Mesendoderm (in vitro differentiated cells): ENCODE measurements at regions not wholly inside any gene's neighbourhood (a gene's known extent, or its start where the extent isn't known, plus 50 kb on each side); places are given as distances from the start of the nearest gene placed in this dataset.

Experiments used
- DNase-seq: peaks from one replicate; pipeline ENCODE4 v3.0.0; 2013
- H2AK5ac ChIP-seq: 2 replicates; pipeline ENCODE4 v1.6.1; 2013; ENCODE audit warnings: low read length, inconsistent platforms
- H2BK120ac ChIP-seq: 2 replicates; pipeline ENCODE4 v1.6.1; 2013; ENCODE audit warnings: low read depth, mild to moderate bottlenecking, low read length, moderate library complexity, mixed read lengths
- H2BK15ac ChIP-seq: replicated peaks from 2 replicates; pipeline ENCODE4 v1.6.1; 2013; ENCODE audit warnings: low read depth, mild to moderate bottlenecking, moderate library complexity
- H2BK5ac ChIP-seq: 2 replicates; pipeline ENCODE4 v1.6.1; 2013; ENCODE audit warnings: low read length, inconsistent platforms
- H3K18ac ChIP-seq: 2 replicates; pipeline ENCODE4 v1.6.1; 2013; ENCODE audit warnings: mild to moderate bottlenecking, low read length, mixed read lengths
- H3K23ac ChIP-seq: one replicate; pipeline ENCODE4 v1.6.1; 2013; ENCODE audit warnings: low read length
- H3K27ac ChIP-seq: 2 replicates; pipeline ENCODE4 v1.5.1; 2013; ENCODE audit warnings: low read depth, mild to moderate bottlenecking, inconsistent platforms, low read length, moderate library complexity
- H3K27me3 ChIP-seq: 2 replicates; pipeline ENCODE4 v1.6.1; 2013; ENCODE audit warnings: low read length, control low read depth, mild to moderate bottlenecking, inconsistent platforms; ENCODE audit not compliant: insufficient read depth, poor library complexity
- H3K36me3 ChIP-seq: 2 replicates; pipeline ENCODE4 v1.6.1; 2013; ENCODE audit warnings: low read length, inconsistent platforms; ENCODE audit not compliant: control insufficient read depth, insufficient read depth
- H3K4ac ChIP-seq: one replicate; pipeline ENCODE4 v1.6.1; 2013; ENCODE audit warnings: low read depth, mild to moderate bottlenecking, low read length, moderate library complexity
- H3K4me1 ChIP-seq: 2 replicates; pipeline ENCODE4 v1.6.1; 2013; ENCODE audit warnings: low read depth, low read length, inconsistent platforms; ENCODE audit not compliant: control insufficient read depth
- H3K4me2 ChIP-seq: 2 replicates; pipeline ENCODE4 v1.6.1; 2013; ENCODE audit warnings: low read length
- H3K4me3 ChIP-seq: 2 replicates; pipeline ENCODE4 v1.5.1; 2013; ENCODE audit warnings: mild to moderate bottlenecking, low read length
- H3K56ac ChIP-seq: one replicate; pipeline ENCODE4 v1.6.1; 2013; ENCODE audit warnings: low read length
- H3K79me1 ChIP-seq: 2 replicates; pipeline ENCODE4 v1.6.1; 2013; ENCODE audit warnings: low read length, inconsistent platforms
- H3K79me2 ChIP-seq: 2 replicates; pipeline ENCODE4 v1.6.1; 2013; ENCODE audit warnings: mild to moderate bottlenecking, low read length; ENCODE audit not compliant: control insufficient read depth, insufficient read depth
- H3K9ac ChIP-seq: 2 replicates; pipeline ENCODE4 v1.6.1; 2013; ENCODE audit warnings: low read length, inconsistent platforms
- H4K5ac ChIP-seq: one replicate; pipeline ENCODE4 v1.6.1; 2013; ENCODE audit warnings: low read length
- H4K8ac ChIP-seq: one replicate; pipeline ENCODE4 v1.6.1; 2013; ENCODE audit warnings: low read depth, mild to moderate bottlenecking, control low read depth, low read length, moderate library complexity
- WGBS: extraction: QIAGEN DNeasy Blood & Tissue Kit; methylation state at CpG from one replicate; pipeline ENCODE4 v1.1.7; 2013; ENCODE audit warnings: low lambda C conversion rate, missing lambda C conversion rate; ENCODE audit not compliant: insufficient coverage; ENCODE audit errors: extremely low coverage; 5-methylcytosine and 5-hydroxymethylcytosine counted together

DNA sequence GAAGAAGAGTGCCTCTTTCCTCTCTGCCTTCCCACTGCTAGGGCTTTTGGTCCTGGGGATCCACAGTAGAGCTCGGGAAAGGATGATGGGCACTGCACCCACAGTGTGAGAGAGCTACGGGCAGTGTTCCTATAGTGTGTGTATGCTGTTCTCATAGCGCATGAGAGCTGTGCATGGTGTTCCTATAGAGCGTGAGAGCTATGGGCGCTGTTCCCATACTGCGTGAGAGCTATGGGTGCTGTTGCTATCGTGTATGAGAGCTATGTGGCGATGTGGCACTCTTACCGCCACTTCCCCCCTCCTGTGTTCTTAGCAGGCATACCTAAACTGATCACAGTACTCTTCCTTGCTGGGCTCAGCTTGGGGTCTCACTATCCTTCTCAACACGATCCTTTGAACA is 213.5 kb downstream of the EDEM1 start:
- H2AK5ac ChIP-seq = no peak overlapping the region
- no peak overlapping the region for H3K23ac ChIP-seq
- no peaks in the 10 kb centered on the region for H3K79me2 ChIP-seq
- H2BK5ac ChIP-seq = no peak overlapping the region
- H2BK15ac ChIP-seq = no peak overlapping the region
- no peak overlapping the region for H3K9ac ChIP-seq
- H4K5ac ChIP-seq = no peak overlapping the region
- no peak overlapping the region for H3K4me2 ChIP-seq
- DNase-seq = no peak
- no peak overlapping the region for H3K18ac ChIP-seq
- no peaks in the 10 kb centered on the region for H3K36me3 ChIP-seq
- no peaks in the 10 kb centered on the region for H3K79me1 ChIP-seq
- H4K8ac ChIP-seq = no peak overlapping the region
- no peak overlapping the region for H3K27ac ChIP-seq
- no peaks in the 10 kb centered on the region for H3K4me1 ChIP-seq
- no CpG with 5 or more reads among the region's 10 CpGs for WGBS
- no peak overlapping the region for H3K56ac ChIP-seq
- no peak overlapping the region for H3K4ac ChIP-seq
- H2BK120ac ChIP-seq = no peak overlapping the region
- H3K4me3 ChIP-seq = no peak overlapping the region
- no peaks in the 10 kb centered on the region for H3K27me3 ChIP-seq

DNA sequence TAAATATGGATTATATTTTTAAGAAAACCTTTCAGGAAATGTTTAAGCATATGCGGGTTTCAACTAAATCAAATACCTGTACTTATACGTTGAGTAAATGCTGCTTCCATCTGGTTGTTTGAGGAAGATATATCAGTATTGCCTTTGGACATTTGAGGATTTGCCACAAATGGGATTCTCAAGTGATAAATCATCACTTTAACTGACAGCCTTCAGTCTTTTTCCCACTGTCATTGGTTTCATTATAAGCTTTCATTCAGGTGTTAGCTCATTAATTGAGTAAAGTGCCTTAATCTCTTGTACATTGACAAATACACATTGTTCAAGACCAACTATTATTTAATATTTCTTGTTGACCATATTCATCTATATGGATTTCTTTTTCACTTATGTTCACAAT is 217.2 kb downstream of the EDEM1 start:
- no peak overlapping the region for H3K9ac ChIP-seq
- H3K4me3 ChIP-seq = no peak overlapping the region
- H3K23ac ChIP-seq = no peak overlapping the region
- H3K4me1 ChIP-seq = no peaks in the 10 kb centered on the region
- no peak overlapping the region for H3K56ac ChIP-seq
- H2AK5ac ChIP-seq = no peak overlapping the region
- no CpG with 5 or more reads among the region's 2 CpGs for WGBS
- H2BK5ac ChIP-seq = no peak overlapping the region
- no peak overlapping the region for H4K8ac ChIP-seq
- no peak overlapping the region for H3K4ac ChIP-seq
- H2BK120ac ChIP-seq = no peak overlapping the region
- no peaks in the 10 kb centered on the region for H3K36me3 ChIP-seq
- H3K79me2 ChIP-seq = no peaks in the 10 kb centered on the region
- H3K27me3 ChIP-seq = no peaks in the 10 kb centered on the region
- H3K4me2 ChIP-seq = no peak overlapping the region
- no peak overlapping the region for H4K5ac ChIP-seq
- H2BK15ac ChIP-seq = no peak overlapping the region
- DNase-seq = no peak
- H3K27ac ChIP-seq = no peak overlapping the region
- no peaks in the 10 kb centered on the region for H3K79me1 ChIP-seq
- no peak overlapping the region for H3K18ac ChIP-seq

DNA sequence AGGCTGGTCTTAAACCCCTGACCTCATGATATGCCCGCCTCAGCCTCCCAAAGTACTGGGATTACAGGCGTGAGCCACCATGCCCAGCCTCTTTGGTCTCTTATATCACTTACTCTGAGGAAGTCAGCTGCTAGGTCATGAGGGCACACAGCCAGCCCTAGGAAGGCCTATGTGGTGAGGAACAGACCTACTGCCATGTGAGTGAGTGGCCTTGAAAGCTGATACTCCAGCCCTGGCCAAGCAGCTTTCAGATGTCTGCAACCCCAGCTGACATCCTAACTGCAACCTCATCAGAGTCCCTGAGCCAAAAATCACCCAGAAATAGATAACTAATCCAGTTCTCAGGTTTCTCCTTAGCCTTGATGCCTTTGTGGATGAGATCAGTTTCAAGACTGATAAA is 224.3 kb downstream of the EDEM1 start:
- no peak overlapping the region for H3K4me3 ChIP-seq
- H4K8ac ChIP-seq = no peak overlapping the region
- no peak overlapping the region for H2BK15ac ChIP-seq
- DNase-seq = no peak
- H3K56ac ChIP-seq = no peak overlapping the region
- no peak overlapping the region for H3K23ac ChIP-seq
- no peak overlapping the region for H3K18ac ChIP-seq
- no CpG with 5 or more reads among the region's 2 CpGs for WGBS
- no peaks in the 10 kb centered on the region for H3K36me3 ChIP-seq
- no peaks in the 10 kb centered on the region for H3K79me1 ChIP-seq
- H2BK5ac ChIP-seq = no peak overlapping the region
- no peaks in the 10 kb centered on the region for H3K4me1 ChIP-seq
- H4K5ac ChIP-seq = no peak overlapping the region
- no peak overlapping the region for H3K27ac ChIP-seq
- H3K79me2 ChIP-seq = no peaks in the 10 kb centered on the region
- no peak overlapping the region for H2AK5ac ChIP-seq
- no peak overlapping the region for H2BK120ac ChIP-seq
- no peaks in the 10 kb centered on the region for H3K27me3 ChIP-seq
- no peak overlapping the region for H3K4me2 ChIP-seq
- no peak overlapping the region for H3K9ac ChIP-seq
- H3K4ac ChIP-seq = no peak overlapping the region

DNA sequence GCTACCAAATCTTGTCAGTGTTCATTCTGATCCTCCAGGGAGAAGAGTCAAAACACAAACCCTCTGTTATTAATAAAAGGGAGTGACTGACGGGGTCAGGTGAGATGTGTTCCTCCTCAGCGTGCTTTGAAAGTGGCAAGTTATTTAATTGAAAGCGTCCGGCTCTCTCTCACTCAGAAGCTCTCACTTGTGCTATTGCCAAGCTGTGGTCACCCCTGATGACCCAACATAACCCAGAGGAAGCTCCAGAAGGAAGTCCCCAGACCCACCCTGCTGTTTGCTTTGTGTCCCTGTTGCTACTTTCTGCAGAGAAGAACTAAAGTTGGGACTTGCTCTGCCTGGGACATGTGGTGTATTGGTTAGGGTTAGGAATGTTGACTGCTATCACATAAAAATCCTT is 235.6 kb downstream of the EDEM1 start:
- H2BK5ac ChIP-seq = no peak overlapping the region
- H3K23ac ChIP-seq = no peak overlapping the region
- H3K9ac ChIP-seq = no peak overlapping the region

DNA sequence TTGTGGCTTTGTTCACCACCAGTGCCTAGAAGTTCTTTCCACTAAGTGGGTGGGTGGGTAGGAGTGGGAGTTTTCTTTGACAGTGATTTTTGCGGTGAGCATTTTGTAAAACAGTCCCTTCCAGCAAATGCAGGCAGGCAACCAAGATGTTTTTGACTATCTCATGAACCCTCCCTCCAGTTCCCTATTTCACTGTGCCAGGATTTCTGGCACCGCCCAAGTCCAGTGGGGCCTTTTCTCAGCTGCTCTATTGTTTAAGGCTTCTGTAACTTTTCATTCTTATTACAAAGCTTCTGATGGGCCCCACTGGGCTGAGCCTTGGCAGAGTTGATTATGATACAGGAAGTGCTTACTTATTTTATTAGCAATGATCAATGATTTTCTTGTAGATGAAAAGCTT is 236.0 kb downstream of the EDEM1 start:
- Histone ChIP-seq H3K4me2 (no peak overlapping the region), H4K8ac (no peak overlapping the region), H3K36me3 (no peaks in the 10 kb centered on the region), H3K56ac (no peak overlapping the region), H3K4me1 (no peaks in the 10 kb centered on the region), H3K79me2 (no peaks in the 10 kb centered on the region), H3K4me3 (no peak overlapping the region), H3K18ac (no peak overlapping the region), H2AK5ac (no peak overlapping the region), H3K27me3 (no peaks in the 10 kb centered on the region), H2BK120ac (no peak overlapping the region), H2BK15ac (no peak overlapping the region), H2BK5ac (no peak overlapping the region), H3K79me1 (no peaks in the 10 kb centered on the region), H3K9ac (no peak overlapping the region), H3K27ac (no peak overlapping the region), H3K4ac (no peak overlapping the region), H3K23ac (no peak overlapping the region), H4K5ac (no peak overlapping the region)
- WGBS = no CpG with 5 or more reads among the region's 2 CpGs
- DNase-seq = no peak

More for the DNA sequence above, 235.6 kb downstream of the EDEM1 start:
- Histone ChIP-seq H3K4me3 (no peak overlapping the region), H3K4me2 (no peak overlapping the region), H3K79me2 (no peaks in the 10 kb centered on the region), H3K4ac (no peak overlapping the region), H2BK120ac (no peak overlapping the region), H3K4me1 (no peaks in the 10 kb centered on the region), H2BK15ac (no peak overlapping the region), H3K18ac (no peak overlapping the region), H3K36me3 (no peaks in the 10 kb centered on the region), H3K27ac (no peak overlapping the region), H3K79me1 (no peaks in the 10 kb centered on the region), H2AK5ac (no peak overlapping the region), H4K8ac (no peak overlapping the region), H3K27me3 (no peaks in the 10 kb centered on the region), H3K56ac (no peak overlapping the region), H4K5ac (no peak overlapping the region)
- no CpG with 5 or more reads among the region's 4 CpGs for WGBS
- no peak for DNase-seq

DNA sequence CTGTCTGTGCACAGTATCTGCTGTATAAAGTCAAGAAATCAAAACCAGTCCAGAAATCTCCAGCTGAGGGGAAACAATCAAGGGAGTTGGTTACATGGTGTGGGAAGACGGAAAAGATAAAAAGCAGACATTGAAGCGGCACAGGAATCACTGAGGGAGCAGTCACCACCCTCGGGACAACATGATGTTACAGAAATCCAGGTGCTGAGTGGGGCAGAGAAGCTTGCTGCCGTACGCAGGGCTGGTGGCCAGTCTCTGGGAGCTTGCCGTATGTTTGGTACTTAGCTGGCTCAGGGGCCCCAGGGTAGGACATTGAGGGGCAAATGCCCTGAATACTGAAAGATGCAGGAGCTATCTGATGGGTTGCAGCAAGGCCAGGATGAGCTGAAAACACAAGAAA is 237.9 kb downstream of the EDEM1 start:
- Histone ChIP-seq H3K79me2 (no peaks in the 10 kb centered on the region), H3K9ac (no peak overlapping the region), H3K56ac (no peak overlapping the region), H2BK5ac (no peak overlapping the region), H3K4me2 (no peak overlapping the region), H3K36me3 (no peaks in the 10 kb centered on the region), H2BK15ac (no peak overlapping the region), H2BK120ac (no peak overlapping the region), H3K4ac (no peak overlapping the region), H3K27ac (no peak overlapping the region), H3K23ac (no peak overlapping the region), H4K5ac (no peak overlapping the region), H3K4me1 (no peaks in the 10 kb centered on the region), H4K8ac (no peak overlapping the region), H3K4me3 (no peak overlapping the region), H3K18ac (no peak overlapping the region), H3K27me3 (no peaks in the 10 kb centered on the region), H2AK5ac (no peak overlapping the region), H3K79me1 (no peaks in the 10 kb centered on the region)
- no CpG with 5 or more reads among the region's 6 CpGs for WGBS
- no peak for DNase-seq
